ENCODE measurements at regions not wholly inside any gene's neighbourhood (a gene's known extent, or its start where the extent isn't known, plus 50 kb on each side); places are given as distances from the start of the nearest gene placed in this dataset.

DNA sequence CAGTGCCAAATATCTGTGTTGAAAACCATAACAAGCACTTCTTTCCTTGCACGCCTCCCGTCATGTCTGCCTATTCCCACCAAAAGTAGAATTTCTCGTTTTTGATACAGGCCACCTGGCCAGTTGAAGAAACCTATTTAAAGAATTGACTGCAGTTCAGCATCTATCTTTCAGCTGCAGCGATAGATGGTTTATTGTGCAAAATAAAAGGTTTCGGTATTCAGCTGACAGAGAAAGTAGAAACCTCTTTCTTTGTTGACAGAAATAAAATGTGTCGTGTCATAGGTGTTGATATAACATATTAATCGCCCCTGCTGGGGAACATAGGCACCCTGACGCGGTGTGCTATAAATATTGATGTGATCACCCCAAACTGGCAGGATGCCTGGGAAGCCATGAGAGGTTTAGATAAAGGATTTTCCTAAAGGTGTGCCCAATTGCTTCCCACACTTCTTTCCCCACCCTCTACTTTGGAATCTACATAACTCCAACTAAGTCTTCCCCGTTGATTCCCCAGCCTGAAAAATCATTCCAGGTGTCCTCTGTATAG, 570.4 kb downstream of the CCDC85A start:
- Mint-ChIP-seq H3K27me3 (no peaks in the 10 kb centered on the region), H3K4me3 (no peak overlapping the region), H3K4me1 (no peaks in the 10 kb centered on the region), H3K27ac (no peak overlapping the region), H3K9me3 (peaks cover 6 to 22% (median 11%) of the 10 kb centered on the region in 5 donors), H3K36me3 (peaks cover 0 to 2% (median 0%) of the 10 kb centered on the region in 3 donors)
- no peak overlapping the region for H3K4me3 ChIP-seq (ENCODE audit: low read length)
- H3K27ac ChIP-seq (ENCODE audit: low read depth, low read length), result no peak overlapping the region
- H3K36me3 ChIP-seq (ENCODE audit: insufficient read depth, low read length), result no peaks in the 10 kb centered on the region
- ChIA-PET POLR2A (no interaction called here), CTCF (no interaction called here)
- no peaks in the 10 kb centered on the region for H3K9me3 ChIP-seq (ENCODE audit: low read length)
- no peak for DNase-seq
- H3K4me1 ChIP-seq (ENCODE audit: insufficient read depth, low read length), result no peaks in the 10 kb centered on the region
- H3K27me3 ChIP-seq (ENCODE audit: insufficient read depth, low read length, poor library complexity, severe bottlenecking), result no peaks in the 10 kb centered on the region

- H3K4me1 ChIP-seq (ENCODE audit: insufficient read depth, low read length), result no peaks in the 10 kb centered on the region
- no peak overlapping the region for H3K4me3 ChIP-seq (ENCODE audit: low read length)
- Mint-ChIP-seq H3K4me1 (no peaks in the 10 kb centered on the region), H3K27me3 (no peaks in the 10 kb centered on the region), H3K9me3 (peaks cover 6 to 26% (median 11%) of the 10 kb centered on the region in 5 donors), H3K27ac (no peak overlapping the region), H3K36me3 (peaks cover 0 to 2% (median 0%) of the 10 kb centered on the region in 3 donors), H3K4me3 (no peak overlapping the region)
- H3K36me3 ChIP-seq (ENCODE audit: insufficient read depth, low read length), result no peaks in the 10 kb centered on the region
- H3K27ac ChIP-seq (ENCODE audit: low read depth, low read length), result no peak overlapping the region
- no peak for DNase-seq
- H3K9me3 ChIP-seq (ENCODE audit: low read length), result no peaks in the 10 kb centered on the region
- no peaks in the 10 kb centered on the region for H3K27me3 ChIP-seq (ENCODE audit: insufficient read depth, low read length, poor library complexity, severe bottlenecking)
- ChIA-PET POLR2A (no interaction called here), CTCF (no interaction called here)
These were observed 570.8 kb downstream of the CCDC85A start for GRCh38 chr2:56754627-56755026.

- ChIA-PET CTCF (no interaction called here), POLR2A (no interaction called here)
- no peaks in the 10 kb centered on the region for H3K36me3 Mint-ChIP-seq
- Histone ChIP-seq H3K9me3 (ENCODE audit: low read length) (no peaks in the 10 kb centered on the region), H3K27ac (ENCODE audit: low read depth, low read length) (no peak overlapping the region), H3K4me3 (ENCODE audit: low read length) (no peak overlapping the region), H3K27me3 (ENCODE audit: insufficient read depth, low read length, poor library complexity, severe bottlenecking) (no peaks in the 10 kb centered on the region), H3K4me1 (ENCODE audit: insufficient read depth, low read length) (no peaks in the 10 kb centered on the region), H3K36me3 (ENCODE audit: insufficient read depth, low read length) (no peaks in the 10 kb centered on the region)
- H3K4me1 Mint-ChIP-seq, result no peaks in the 10 kb centered on the region
- no peak overlapping the region for H3K27ac Mint-ChIP-seq
- H3K27me3 Mint-ChIP-seq, result no peaks in the 10 kb centered on the region
- DNase-seq, result no peak
- no peak overlapping the region for H3K4me3 Mint-ChIP-seq
- H3K9me3 Mint-ChIP-seq, result peaks cover 6 to 35% (median 13%) of the 10 kb centered on the region in 5 donors
These were observed 574.2 kb downstream of the CCDC85A start for GRCh38 chr2:56757884-56758545.

GRCh38 chr2:56763683-56764082, 579.9 kb downstream of the CCDC85A start:
- no peak overlapping the region for H3K27ac ChIP-seq (ENCODE audit: low read depth, low read length)
- H3K27me3 ChIP-seq (ENCODE audit: insufficient read depth, low read length, poor library complexity, severe bottlenecking), result no peaks in the 10 kb centered on the region
- Mint-ChIP-seq H3K4me3 (no peak overlapping the region), H3K9me3 (peaks cover 2 to 44% (median 19%) of the 10 kb centered on the region in 5 donors), H3K4me1 (no peaks in the 10 kb centered on the region), H3K36me3 (no peaks in the 10 kb centered on the region), H3K27ac (no peak overlapping the region), H3K27me3 (no peaks in the 10 kb centered on the region)
- no peak overlapping the region for H3K4me3 ChIP-seq (ENCODE audit: low read length)
- DNase-seq, result no peak
- H3K36me3 ChIP-seq (ENCODE audit: insufficient read depth, low read length), result no peaks in the 10 kb centered on the region
- H3K4me1 ChIP-seq (ENCODE audit: insufficient read depth, low read length), result no peaks in the 10 kb centered on the region
- ChIA-PET CTCF (no interaction called here), POLR2A (no interaction called here)
- H3K9me3 ChIP-seq (ENCODE audit: low read length), result no peaks in the 10 kb centered on the region

DNA sequence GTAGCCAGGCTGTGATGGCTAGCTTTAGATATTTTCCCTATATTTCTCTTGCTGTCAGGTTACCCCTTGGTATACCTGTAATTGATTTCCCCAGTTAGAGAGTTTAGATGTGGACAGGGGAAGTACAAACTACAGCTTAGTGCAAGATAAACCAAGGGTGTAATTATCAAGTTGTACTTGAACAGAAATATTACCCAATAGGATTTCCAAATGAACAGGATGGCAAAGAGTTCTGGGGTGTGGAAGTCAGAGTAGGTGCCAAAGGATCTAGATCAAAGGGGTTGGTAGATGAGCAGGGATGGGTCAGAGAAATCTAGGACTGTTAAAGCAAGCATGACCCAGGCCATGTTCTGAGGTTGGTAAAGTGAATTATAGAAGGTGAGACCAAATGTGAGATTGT, 585.2 kb downstream of the CCDC85A start:
- no peak for DNase-seq
- Histone ChIP-seq H3K36me3 (ENCODE audit: insufficient read depth, low read length) (no peaks in the 10 kb centered on the region), H3K27me3 (ENCODE audit: insufficient read depth, low read length, poor library complexity, severe bottlenecking) (no peaks in the 10 kb centered on the region), H3K4me3 (ENCODE audit: low read length) (no peak overlapping the region), H3K4me1 (ENCODE audit: insufficient read depth, low read length) (no peaks in the 10 kb centered on the region), H3K9me3 (ENCODE audit: low read length) (no peaks in the 10 kb centered on the region), H3K27ac (ENCODE audit: low read depth, low read length) (no peak overlapping the region)
- Mint-ChIP-seq H3K27ac (no peak overlapping the region), H3K36me3 (no peaks in the 10 kb centered on the region), H3K4me3 (no peak overlapping the region), H3K9me3 (peaks cover 1 to 25% (median 14%) of the 10 kb centered on the region in 5 donors), H3K27me3 (peaks cover 0 to 1% of the 10 kb centered on the region in 2 donors), H3K4me1 (no peaks in the 10 kb centered on the region)
- ChIA-PET POLR2A (no interaction called here), CTCF (no interaction called here)

DNA sequence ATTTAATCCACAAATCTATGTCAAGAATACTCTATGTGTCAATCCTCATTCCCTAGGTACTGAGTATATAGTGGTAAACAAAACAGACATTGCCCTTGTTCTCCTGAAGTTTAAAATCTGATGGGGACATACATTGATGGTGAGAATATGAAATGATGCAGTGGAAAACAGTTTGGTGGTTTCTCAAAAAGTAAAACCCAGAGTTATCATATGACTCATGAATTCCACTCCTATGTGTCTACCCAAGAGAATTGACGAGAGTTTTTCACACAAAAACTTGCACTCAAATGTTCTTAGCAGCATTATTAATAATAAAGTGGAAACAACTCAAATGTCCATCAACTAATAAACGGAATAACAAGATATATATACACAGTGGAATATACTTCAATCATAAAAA, 586.7 kb downstream of the CCDC85A start:
- POLR2A ChIA-PET, result no interaction called here

DNA sequence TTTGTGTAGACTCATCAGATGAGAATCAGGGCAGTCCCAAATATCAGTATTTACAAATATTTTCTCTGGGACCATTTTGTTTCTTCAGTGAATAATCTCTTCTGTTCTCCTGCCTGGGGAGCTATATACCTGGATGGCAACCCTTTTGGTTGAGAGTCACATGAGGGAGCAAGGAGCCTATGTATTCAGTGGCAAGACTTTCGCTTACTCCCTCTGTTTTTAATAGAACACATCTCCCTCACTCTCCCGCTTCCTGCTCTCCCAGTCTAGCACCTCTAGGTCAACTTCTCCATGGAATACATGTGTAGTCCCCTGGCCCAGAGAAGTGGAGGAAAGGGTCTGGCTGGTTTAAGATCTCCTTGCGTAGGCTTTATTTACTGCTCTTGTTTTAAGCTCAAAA, 600.3 kb downstream of the CCDC85A start:
- Mint-ChIP-seq H3K27ac (no peak overlapping the region), H3K9me3 (peaks cover 3 to 28% (median 9%) of the 10 kb centered on the region in 5 donors), H3K4me1 (no peaks in the 10 kb centered on the region), H3K27me3 (no peaks in the 10 kb centered on the region), H3K4me3 (no peak overlapping the region), H3K36me3 (no peaks in the 10 kb centered on the region)
- ChIA-PET CTCF (no interaction called here), POLR2A (no interaction called here)
- no peak for DNase-seq
- H3K27ac ChIP-seq (ENCODE audit: low read depth, low read length), result no peak overlapping the region
- no peaks in the 10 kb centered on the region for H3K27me3 ChIP-seq (ENCODE audit: insufficient read depth, low read length, poor library complexity, severe bottlenecking)
- no peaks in the 10 kb centered on the region for H3K9me3 ChIP-seq (ENCODE audit: low read length)
- no peaks in the 10 kb centered on the region for H3K36me3 ChIP-seq (ENCODE audit: insufficient read depth, low read length)
- no peak overlapping the region for H3K4me3 ChIP-seq (ENCODE audit: low read length)
- no peaks in the 10 kb centered on the region for H3K4me1 ChIP-seq (ENCODE audit: insufficient read depth, low read length)

More for the DNA sequence above, 586.7 kb downstream of the CCDC85A start:
- no peaks in the 10 kb centered on the region for H3K36me3 ChIP-seq (ENCODE audit: insufficient read depth, low read length)
- H3K27me3 ChIP-seq (ENCODE audit: insufficient read depth, low read length, poor library complexity, severe bottlenecking), result no peaks in the 10 kb centered on the region
- Mint-ChIP-seq H3K36me3 (no peaks in the 10 kb centered on the region), H3K9me3 (peaks cover 1 to 23% (median 11%) of the 10 kb centered on the region in 5 donors), H3K27ac (no peak overlapping the region), H3K27me3 (peaks cover 0 to 1% of the 10 kb centered on the region in 2 donors), H3K4me3 (no peak overlapping the region), H3K4me1 (no peaks in the 10 kb centered on the region)
- H3K4me3 ChIP-seq (ENCODE audit: low read length), result no peak overlapping the region
- H3K4me1 ChIP-seq (ENCODE audit: insufficient read depth, low read length), result no peaks in the 10 kb centered on the region
- CTCF ChIA-PET, result no interaction called here
- no peak for DNase-seq
- H3K9me3 ChIP-seq (ENCODE audit: low read length), result no peaks in the 10 kb centered on the region
- H3K27ac ChIP-seq (ENCODE audit: low read depth, low read length), result no peak overlapping the region

DNA sequence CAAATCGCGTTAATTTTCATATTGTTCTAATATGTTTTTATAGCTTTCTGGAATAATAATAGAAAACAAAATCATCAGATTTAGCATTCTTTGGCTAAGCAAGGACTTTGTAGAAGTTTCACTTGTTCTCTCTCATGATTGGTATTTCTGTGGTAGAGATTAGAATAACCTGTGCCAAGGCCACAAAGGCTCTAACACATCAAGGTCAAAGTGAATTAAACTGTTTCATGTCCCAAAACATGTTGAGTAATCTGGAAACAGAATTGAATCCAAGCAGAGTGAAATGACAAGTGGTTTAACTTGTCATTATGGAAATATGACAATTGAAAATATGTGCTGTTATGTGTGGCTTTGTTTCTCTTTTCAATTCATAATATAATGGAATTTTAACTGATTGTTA, 617.4 kb downstream of the CCDC85A start:
- no peaks in the 10 kb centered on the region for H3K36me3 ChIP-seq (ENCODE audit: insufficient read depth, low read length)
- Mint-ChIP-seq H3K4me3 (no peak overlapping the region), H3K27ac (no peak overlapping the region), H3K27me3 (no peaks in the 10 kb centered on the region), H3K4me1 (no peaks in the 10 kb centered on the region), H3K9me3 (peaks cover 2 to 63% (median 18%) of the 10 kb centered on the region in 5 donors), H3K36me3 (no peaks in the 10 kb centered on the region)
- H3K4me3 ChIP-seq (ENCODE audit: low read length), result no peak overlapping the region
- POLR2A ChIA-PET, result no interaction called here
- H3K27me3 ChIP-seq (ENCODE audit: insufficient read depth, low read length, poor library complexity, severe bottlenecking), result no peaks in the 10 kb centered on the region
- H3K9me3 ChIP-seq (ENCODE audit: low read length), result no peaks in the 10 kb centered on the region
- CTCF ChIA-PET, result interaction anchor here (0.6 kb wide), 1 partner anchor 766 kb away, joined by 3 read pairs; no protein-coding TSS in a partner anchor
- DNase-seq, result no peak
- no peak overlapping the region for H3K27ac ChIP-seq (ENCODE audit: low read depth, low read length)
- H3K4me1 ChIP-seq (ENCODE audit: insufficient read depth, low read length), result no peaks in the 10 kb centered on the region

Data from CD8-positive, alpha-beta memory T cell (primary cell).